H9 (cell line): ENCODE measurements at regions not wholly inside any gene's neighbourhood (a gene's known extent, or its start where the extent isn't known, plus 50 kb on each side); places are given as distances from the start of the nearest gene placed in this dataset.

Experiments used
- DNase-seq: peaks from one replicate; pipeline ENCODE4 v3.0.0-alpha.2; 2017
- H2AFZ ChIP-seq: one replicate; pipeline ENCODE4 v1.6.1; 2013; ENCODE audit warnings: mild to moderate bottlenecking, low read length, control low read depth, moderate library complexity
- H2AK5ac ChIP-seq: 2 replicates; pipeline ENCODE4 v1.6.1; 2013; ENCODE audit warnings: low read length, control low read depth, mixed read lengths; ENCODE audit not compliant: insufficient read length
- H2BK120ac ChIP-seq: one replicate; pipeline ENCODE4 v1.6.1; 2013; ENCODE audit warnings: low read depth, mild to moderate bottlenecking, low read length, control low read depth, inconsistent platforms; ENCODE audit not compliant: poor library complexity, severe bottlenecking
- H2BK12ac ChIP-seq: 2 replicates; pipeline ENCODE4 v1.6.1; 2013; ENCODE audit warnings: low read length, control low read depth, mixed read lengths, low read depth; ENCODE audit not compliant: insufficient read length
- H2BK15ac ChIP-seq: 2 replicates; pipeline ENCODE4 v1.6.1; 2013; ENCODE audit warnings: low read depth, low read length, control low read depth
- H2BK20ac ChIP-seq: one replicate; pipeline ENCODE4 v1.6.1; 2013; ENCODE audit warnings: low read depth, mild to moderate bottlenecking, low read length, control low read depth, inconsistent platforms; ENCODE audit not compliant: poor library complexity, severe bottlenecking
- H2BK5ac ChIP-seq: 2 replicates; pipeline ENCODE4 v1.6.1; 2013; ENCODE audit warnings: low read length, control low read depth, mixed read lengths; ENCODE audit not compliant: insufficient read length
- H3K14ac ChIP-seq: 2 replicates; pipeline ENCODE4 v1.6.1; 2013; ENCODE audit warnings: low read length, control low read depth; ENCODE audit not compliant: insufficient read depth
- H3K18ac ChIP-seq: 2 replicates; pipeline ENCODE4 v1.6.1; 2013; ENCODE audit warnings: low read depth, mild to moderate bottlenecking, mixed read lengths, low read length, control low read depth; ENCODE audit not compliant: insufficient read length
- H3K23ac ChIP-seq: 2 replicates; pipeline ENCODE4 v1.6.1; 2013; ENCODE audit warnings: low read length, control low read depth, mixed read lengths, low read depth; ENCODE audit not compliant: insufficient read length
- H3K23me2 ChIP-seq: 2 replicates; pipeline ENCODE4 v1.6.1; 2013; ENCODE audit warnings: low read depth, mild to moderate bottlenecking, mixed read lengths, low read length, control low read depth; ENCODE audit not compliant: insufficient read length, poor library complexity, severe bottlenecking
- H3K27ac ChIP-seq: 2 replicates; pipeline ENCODE4 v1.5.1; 2013; ENCODE audit warnings: low read length, control low read depth, mixed read lengths, low read depth; ENCODE audit not compliant: insufficient read length
- H3K27me3 ChIP-seq: 2 replicates; pipeline ENCODE4 v1.6.1; 2013; ENCODE audit warnings: low read length, control low read depth, inconsistent platforms; ENCODE audit not compliant: insufficient read depth
- H3K4ac ChIP-seq: 2 replicates; pipeline ENCODE4 v1.6.1; 2013; ENCODE audit warnings: low read depth, mild to moderate bottlenecking, control low read depth, inconsistent platforms, low read length, moderate library complexity
- H3K4me1 ChIP-seq: 2 replicates; pipeline ENCODE4 v1.6.1; 2013; ENCODE audit warnings: low read length, control low read depth, inconsistent platforms; ENCODE audit not compliant: insufficient read depth
- H3K4me2 ChIP-seq: 2 replicates; pipeline ENCODE4 v1.6.1; 2013; ENCODE audit warnings: low read length, control low read depth, mixed read lengths; ENCODE audit not compliant: insufficient read length, insufficient read depth
- H3K56ac ChIP-seq: 2 replicates; pipeline ENCODE4 v1.6.1; 2013; ENCODE audit warnings: low read depth, mild to moderate bottlenecking, mixed read lengths, low read length, control low read depth; ENCODE audit not compliant: insufficient read length
- H3K79me1 ChIP-seq: 2 replicates; pipeline ENCODE4 v1.6.1; 2013; ENCODE audit warnings: low read depth, mild to moderate bottlenecking, moderate library complexity, low read length, control low read depth, inconsistent platforms; ENCODE audit not compliant: insufficient read depth, poor library complexity, severe bottlenecking
- H3K79me2 ChIP-seq: 2 replicates; pipeline ENCODE4 v1.6.1; 2013; ENCODE audit warnings: low read length, control low read depth, inconsistent platforms; ENCODE audit not compliant: insufficient read depth
- H3K9ac ChIP-seq: 2 replicates; pipeline ENCODE4 v1.6.1; 2013; ENCODE audit warnings: low read length, control low read depth, mixed read lengths; ENCODE audit not compliant: insufficient read length; ENCODE audit errors: extremely low read depth
- H3K9me3 ChIP-seq: one replicate; pipeline ENCODE4 v1.6.1; 2013; ENCODE audit warnings: low read depth, low read length, inconsistent platforms; ENCODE audit not compliant: control insufficient read depth
- H3T11ph ChIP-seq: one replicate; pipeline ENCODE4 v1.6.1; 2013; ENCODE audit warnings: mild to moderate bottlenecking, low read length, control low read depth, inconsistent platforms
- H4K20me1 ChIP-seq: one replicate; pipeline ENCODE4 v1.6.1; 2013; ENCODE audit not compliant: control insufficient read depth, insufficient read length, insufficient read depth
- H4K5ac ChIP-seq: 2 replicates; pipeline ENCODE4 v1.6.1; 2013; ENCODE audit warnings: low read depth, mild to moderate bottlenecking, mixed read lengths, low read length, control low read depth; ENCODE audit not compliant: insufficient read length
- H4K8ac ChIP-seq: replicated peaks from 2 replicates; pipeline ENCODE4 v1.6.1; 2013; ENCODE audit warnings: low read length, control low read depth, mixed read lengths, low read depth; ENCODE audit not compliant: insufficient read length
- H4K91ac ChIP-seq: 2 replicates; pipeline ENCODE4 v1.6.1; 2013; ENCODE audit warnings: low read depth, mild to moderate bottlenecking, moderate library complexity, mixed read lengths, low read length, control low read depth; ENCODE audit not compliant: insufficient read length
- H3K27ac Mint-ChIP-seq, 3 experiments: 2 replicates in 2 of 3; 3 replicates in 1 of 3; pipeline ENCODE4 v1.8.0; 2020 to 2021; ENCODE audit warnings: mixed read lengths in 3 of 3, mild to moderate bottlenecking in 1 of 3, moderate library complexity in 1 of 3
- H3K27me3 Mint-ChIP-seq: 2 replicates; pipeline ENCODE4 v1.8.0; 2021; ENCODE audit warnings: low read depth, mild to moderate bottlenecking, moderate library complexity, mixed read lengths
- H3K36me3 Mint-ChIP-seq, 3 experiments: 2 replicates in 2 of 3; 3 replicates in 1 of 3; pipeline ENCODE4 v1.8.0; 2020 to 2021; ENCODE audit warnings: low read depth in 3 of 3, mixed read lengths in 3 of 3; ENCODE audit not compliant: insufficient read depth in 1 of 3
- H3K4me1 Mint-ChIP-seq, 2 experiments: 2 replicates each; pipeline ENCODE4 v1.8.0; 2020; ENCODE audit warnings: mixed read lengths in 2 of 2
- H3K4me3 Mint-ChIP-seq, 2 experiments: 2 replicates in 1 of 2; 3 replicates in 1 of 2; pipeline ENCODE4 v1.8.0; 2020 to 2021; ENCODE audit warnings: mild to moderate bottlenecking in 2 of 2, mixed read lengths in 2 of 2, moderate library complexity in 1 of 2
- H3K9me3 Mint-ChIP-seq, 2 experiments: 2 replicates in 1 of 2; 3 replicates in 1 of 2; pipeline ENCODE4 v1.8.0; 2020; ENCODE audit warnings: mild to moderate bottlenecking in 2 of 2, mixed read lengths in 2 of 2, moderate library complexity in 1 of 2
- CTCF ChIP-seq: fragments of 200-600 bp; sonication (generic); conservative IDR thresholded peaks from 3 replicates; pipeline ENCODE4 v1.8.0; 2021; ENCODE audit warnings: antibody characterized with exemption, mild to moderate bottlenecking
- WGBS: extraction: QIAGEN DNeasy Blood & Tissue Kit; methylation state at CpG from one replicate; pipeline ENCODE4 v1.1.7; 2013; ENCODE audit warnings: missing lambda C conversion rate, low lambda C conversion rate, mixed read lengths; ENCODE audit not compliant: insufficient read length; ENCODE audit errors: extremely low coverage; 5-methylcytosine and 5-hydroxymethylcytosine counted together

GRCh38 chr3:152960684-152961083 is 125.8 kb downstream of the P2RY1 start:
- H3K27me3 Mint-ChIP-seq, result no peaks in the 10 kb centered on the region

More at GRCh38 chr3:152960684-152961083, 125.8 kb downstream of the P2RY1 start:
- H3K14ac ChIP-seq, result no peak overlapping the region
- no peak overlapping the region for H2BK15ac ChIP-seq
- H4K5ac ChIP-seq, result no peak overlapping the region
- no peaks in the 10 kb centered on the region for H3K23me2 ChIP-seq
- H3T11ph ChIP-seq, result no peak overlapping the region
- no peak for DNase-seq
- H2AK5ac ChIP-seq, result no peak overlapping the region
- no peak overlapping the region for H2BK120ac ChIP-seq
- Mint-ChIP-seq H3K4me1 (0 out of 4 replicates have a peak, but pooled peaks cover 0 to 4% of the 10 kb centered on the region in 2 experiments), H3K9me3 (peaks cover 11 to 19% of the 10 kb centered on the region in 2 experiments; a peak in 4 of 5 replicates), H3K36me3 (peaks cover 7 to 12% (median 9%) of the 10 kb centered on the region in 3 experiments; a peak in 6 of 7 replicates), H3K27ac (no peak overlapping the region), H3K4me3 (no peak overlapping the region)
- H3K4me2 ChIP-seq, result no peak overlapping the region
- no peaks in the 10 kb centered on the region for H3K4me1 ChIP-seq
- no peak overlapping the region for H3K18ac ChIP-seq
- H3K79me2 ChIP-seq, result no peaks in the 10 kb centered on the region
- H3K27ac ChIP-seq, result no peak overlapping the region
- H4K91ac ChIP-seq, result no peak overlapping the region
- H3K79me1 ChIP-seq, result no peaks in the 10 kb centered on the region
- H2BK12ac ChIP-seq, result no peak overlapping the region
- no peak overlapping the region for H2BK20ac ChIP-seq
- WGBS, result no CpG with 5 or more reads among the region's 3 CpGs
- H4K8ac ChIP-seq, result no peak overlapping the region
- no peaks in the 10 kb centered on the region for H3K27me3 ChIP-seq
- no peaks in the 10 kb centered on the region for H3K9me3 ChIP-seq
- no peak overlapping the region for H3K23ac ChIP-seq
- H3K56ac ChIP-seq, result no peak overlapping the region
- H3K9ac ChIP-seq, result no peak overlapping the region
- H4K20me1 ChIP-seq, result no peaks in the 10 kb centered on the region
- no peak overlapping the region for H3K4ac ChIP-seq
- H2AFZ ChIP-seq, result no peak overlapping the region
- H2BK5ac ChIP-seq, result no peak overlapping the region
- TF ChIP-seq CTCF, result no peak
